GM23338 (cell line): ENCODE measurements at regions not wholly inside any gene's neighbourhood (a gene's known extent, or its start where the extent isn't known, plus 50 kb on each side); places are given as distances from the start of the nearest gene placed in this dataset.

Experiments
- ATAC-seq: fragments of 200-7000 bp; cut with Tn5 transposase; 3 replicates; pipeline ENCODE4 v1.9.1; 2020
- DNase-seq: peaks from one replicate; pipeline ENCODE4 v3.0.0-alpha.2; 2015; ENCODE audit warnings: low spot score
- H2AFZ ChIP-seq: fragments of 200-600 bp; sonication (generic); 2 replicates; pipeline ENCODE4 v1.8.0; 2016; ENCODE audit warnings: antibody characterized with exemption, mild to moderate bottlenecking, moderate library complexity
- H3F3A ChIP-seq: fragments of 200-600 bp; sonication (generic); replicated peaks from 2 replicates; pipeline ENCODE4 v1.8.0; 2017; ENCODE audit warnings: antibody characterized with exemption, mixed run types, low read depth
- H3K27ac ChIP-seq: fragments of 200-600 bp; sonication (generic); 2 replicates; pipeline ENCODE4 v1.6.1; 2016; ENCODE audit warnings: low read depth
- H3K27me3 ChIP-seq: fragments of 200-600 bp; sonication (generic); 2 replicates; pipeline ENCODE4 v1.8.0; 2016; ENCODE audit warnings: mild to moderate bottlenecking, mixed run types, moderate library complexity; ENCODE audit not compliant: insufficient read depth
- H3K36me3 ChIP-seq: fragments of 200-600 bp; sonication (generic); 2 replicates; pipeline ENCODE4 v1.8.0; 2016; ENCODE audit warnings: mild to moderate bottlenecking; ENCODE audit not compliant: insufficient read depth
- H3K4me1 ChIP-seq: fragments of 200-600 bp; sonication (generic); 2 replicates; pipeline ENCODE4 v1.8.0; 2016; ENCODE audit warnings: mild to moderate bottlenecking, moderate library complexity; ENCODE audit not compliant: insufficient read depth
- H3K4me2 ChIP-seq: fragments of 200-600 bp; sonication (generic); 2 replicates; pipeline ENCODE4 v1.7.1; 2017; ENCODE audit warnings: mixed run types
- H3K4me3 ChIP-seq: fragments of 200-600 bp; sonication (generic); 2 replicates; pipeline ENCODE4 v1.6.1; 2016; ENCODE audit warnings: mixed run types
- H3K79me2 ChIP-seq: fragments of 200-600 bp; sonication (generic); replicated peaks from 2 replicates; pipeline ENCODE4 v1.8.0; 2017; ENCODE audit warnings: mild to moderate bottlenecking; ENCODE audit not compliant: insufficient read depth
- H3K9me2 ChIP-seq: fragments of 200-600 bp; sonication (generic); 2 replicates; pipeline ENCODE4 v1.8.0; 2017; ENCODE audit not compliant: insufficient read depth
- H4K20me1 ChIP-seq: fragments of 200-600 bp; sonication (generic); replicated peaks from 2 replicates; pipeline ENCODE4 v1.8.0; 2017; ENCODE audit warnings: mild to moderate bottlenecking; ENCODE audit not compliant: insufficient read depth
- H3K27ac Mint-ChIP-seq: 2 replicates; pipeline ENCODE4 v1.8.0; 2020; ENCODE audit warnings: inconsistent platforms, mild to moderate bottlenecking, moderate library complexity, mixed read lengths
- H3K27me3 Mint-ChIP-seq: 3 replicates; pipeline ENCODE4 v1.8.0; 2022; ENCODE audit warnings: low read depth, mild to moderate bottlenecking, moderate library complexity, mixed read lengths, inconsistent platforms; ENCODE audit not compliant: insufficient read depth, poor library complexity
- H3K36me3 Mint-ChIP-seq: 3 replicates; pipeline ENCODE4 v1.8.0; 2021; ENCODE audit warnings: low read depth, mild to moderate bottlenecking, inconsistent platforms, moderate library complexity, mixed read lengths
- H3K4me1 Mint-ChIP-seq: 3 replicates; pipeline ENCODE4 v1.8.0; 2020; ENCODE audit warnings: mild to moderate bottlenecking, inconsistent platforms, mixed read lengths
- H3K4me3 Mint-ChIP-seq: 3 replicates; pipeline ENCODE4 v1.8.0; 2021; ENCODE audit warnings: moderate library complexity, mild to moderate bottlenecking, inconsistent platforms, mixed read lengths
- H3K9me3 Mint-ChIP-seq: 3 replicates; pipeline ENCODE4 v1.8.0; 2020; ENCODE audit warnings: moderate library complexity, mild to moderate bottlenecking, inconsistent platforms, mixed read lengths
- CREB1 ChIP-seq: fragments of 250-450 bp; sonication (Bioruptor Pico); IDR thresholded peaks from 2 replicates; pipeline ENCODE4 v1.5.0; 2020; ENCODE audit warnings: low read depth, mild to moderate bottlenecking, moderate library complexity
- CTCF ChIP-seq, 2 experiments: fragments of 200-600 bp in 1 of 2; sonication (generic) in 1 of 2; conservative IDR thresholded peaks; 2 replicates each; pipeline versions ENCODE4 v1.5.1 to v1.6.1; 2016 to 2017; ENCODE audit warnings: antibody characterized with exemption in 2 of 2, low read depth in 2 of 2, mild to moderate bottlenecking in 2 of 2, moderate library complexity in 1 of 2
- EZH2 ChIP-seq: fragments of 200-600 bp; sonication (generic); IDR thresholded peaks from one replicate; pipeline ENCODE4 v1.8.0; 2017; ENCODE audit warnings: antibody characterized with exemption, mild to moderate bottlenecking, low read depth; ENCODE audit not compliant: unreplicated experiment
- EZH2phosphoT487 ChIP-seq: fragments of 200-600 bp; sonication (generic); IDR thresholded peaks from one replicate; pipeline ENCODE4 v1.8.1; 2018; ENCODE audit warnings: antibody characterized with exemption; ENCODE audit not compliant: unreplicated experiment
- JUNB ChIP-seq: IDR thresholded peaks from one replicate; pipeline ENCODE4 v1.6.1; 2016; ENCODE audit warnings: antibody characterized with exemption; ENCODE audit not compliant: unreplicated experiment
- NANOG ChIP-seq: IDR thresholded peaks from 2 replicates; pipeline ENCODE4 v1.6.1; 2016; ENCODE audit warnings: antibody characterized with exemption, borderline replicate concordance
- POLR2AphosphoS5 ChIP-seq: IDR thresholded peaks from 2 replicates; pipeline ENCODE4 v1.6.1; 2016; ENCODE audit warnings: antibody characterized with exemption, low read depth
- REST ChIP-seq: IDR thresholded peaks from one replicate; pipeline ENCODE4 v1.6.1; 2018; ENCODE audit warnings: antibody characterized with exemption; ENCODE audit not compliant: unreplicated experiment
- ZNF114 ChIP-seq: fragments of 250-450 bp; sonication (Bioruptor Pico); IDR thresholded peaks from 2 replicates; pipeline ENCODE4 v1.5.0; 2020; ENCODE audit warnings: mild to moderate bottlenecking, moderate library complexity
- ZNF462 ChIP-seq: fragments of 250-450 bp; sonication (Bioruptor Pico); IDR thresholded peaks from 2 replicates; pipeline ENCODE4 v1.5.0; 2020; ENCODE audit warnings: mild to moderate bottlenecking, moderate library complexity

GRCh38 chr5:6222899-6223298, 155.4 kb downstream of the MED10 start:
- Histone ChIP-seq H3K79me2 (no peaks in the 10 kb centered on the region), H3F3A (no peaks in the 10 kb centered on the region), H2AFZ (no peak overlapping the region), H3K9me2 (0 out of 2 replicates have a peak, but pooled peaks cover 4% of the 10 kb centered on the region), H3K4me2 (no peak overlapping the region), H3K4me1 (no peaks in the 10 kb centered on the region), H3K27ac (no peak overlapping the region), H3K27me3 (no peaks in the 10 kb centered on the region), H4K20me1 (no peaks in the 10 kb centered on the region), H3K4me3 (no peak overlapping the region), H3K36me3 (no peaks in the 10 kb centered on the region)
- Mint-ChIP-seq H3K4me3 (no peak overlapping the region), H3K27ac (no peak overlapping the region), H3K4me1 (no peaks in the 10 kb centered on the region; the same call in 2 of the 3 replicates), H3K9me3 (peaks cover 18% of the 10 kb centered on the region), H3K27me3 (peaks cover 7% of the 10 kb centered on the region), H3K36me3 (peaks cover 4% of the 10 kb centered on the region; the same call in 1 of the 3 replicates)
- TF ChIP-seq REST (no peak), POLR2AphosphoS5 (no peak), EZH2phosphoT487 (no peak), JUNB (no peak), CREB1 (no peak), CTCF (conservative IDR thresholded peaks at IDR 0.05; ENCODE audit: low read depth in 2 of 2) (no peak), ZNF462 (CRISPR knock-in tag) (no peak), EZH2 (no peak), ZNF114 (no peak), NANOG (no peak)
- ATAC-seq (no peak), DNase-seq (no peak)
